DMS 273 (cell line): ENCODE measurements at regions not wholly inside any gene's neighbourhood (a gene's known extent, or its start where the extent isn't known, plus 50 kb on each side); places are given as distances from the start of the nearest gene placed in this dataset.

Experiments
- DNase-seq: peaks from one replicate; lab custom pipeline; 2025; ENCODE audit not compliant: unreplicated experiment; lab: John Stamatoyannopoulos, UW

DNA sequence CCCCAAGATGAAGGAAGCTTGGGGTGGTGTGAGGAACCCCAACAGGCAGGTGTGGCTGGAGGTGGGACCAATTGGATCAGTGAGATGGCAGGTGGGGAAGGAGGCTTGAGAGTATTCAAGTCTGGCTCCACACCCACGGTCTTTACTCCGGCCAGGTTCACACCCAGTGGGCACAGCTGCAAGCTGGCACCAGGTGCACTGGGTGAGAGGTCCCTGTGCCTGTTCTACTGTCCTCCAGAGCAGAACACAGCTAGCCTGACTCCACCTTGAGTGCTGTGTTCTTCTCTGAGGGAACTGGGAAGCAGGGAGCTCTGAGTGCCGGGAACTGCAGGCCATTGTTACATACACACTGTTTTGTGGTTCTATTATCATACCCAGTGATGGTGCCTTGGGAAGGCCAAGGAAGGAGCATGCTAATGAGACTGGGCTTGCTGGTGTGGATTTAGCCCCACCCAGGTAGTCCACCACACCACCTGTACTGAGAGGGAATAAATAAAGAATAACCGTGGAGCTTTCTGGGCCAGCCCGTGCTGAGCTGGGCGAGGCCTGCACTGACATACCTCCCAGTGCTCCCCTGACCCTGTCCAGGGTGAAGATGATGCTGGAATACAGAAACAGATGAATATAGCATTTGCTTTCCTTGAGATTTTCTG lies 93.4 kb downstream of the ABHD5 start:
- no peak for DNase-seq

DNA sequence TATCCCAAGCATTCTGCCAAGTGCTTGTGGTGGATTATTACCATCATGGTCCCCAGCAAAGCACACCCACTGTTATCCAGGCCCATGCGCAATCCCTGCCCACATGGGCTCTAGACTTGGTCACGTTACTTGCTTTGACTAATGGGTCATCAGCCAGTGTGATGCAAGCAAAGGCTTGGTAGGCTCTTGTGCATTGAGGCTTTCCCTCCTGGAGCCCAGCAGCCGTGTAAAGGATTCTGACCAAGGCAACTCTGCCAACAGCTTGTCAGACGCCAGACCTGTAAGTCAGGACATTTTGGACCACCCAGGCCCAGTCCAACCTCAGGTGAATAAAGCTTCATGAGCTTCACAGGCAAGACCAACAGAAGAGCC lies 93.9 kb downstream of the ABHD5 start:
- DNase-seq = no peak

DNA sequence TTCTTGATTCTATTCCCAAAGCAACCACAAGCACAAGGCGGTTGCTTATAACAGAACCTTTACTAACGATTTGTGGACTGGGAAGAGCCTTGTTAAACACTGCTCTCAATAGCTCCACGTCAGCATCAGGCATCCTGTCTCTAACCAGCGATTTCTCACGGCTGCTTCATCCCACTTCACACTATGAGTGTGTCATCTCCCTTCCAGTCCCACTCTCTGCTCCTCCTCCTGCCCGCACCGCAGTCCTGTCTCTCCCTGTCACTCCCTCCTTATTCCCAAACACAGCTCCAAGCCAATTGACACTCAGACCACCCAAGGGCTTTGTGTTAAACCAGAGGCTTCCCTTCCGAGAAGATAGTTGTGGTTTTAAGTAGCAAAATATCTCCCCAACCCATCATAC lies 94.8 kb downstream of the ABHD5 start:
- DNase-seq = no peak

- no peak for DNase-seq
Observed at GRCh38 chr3:43786102-43786501, 95.4 kb downstream of the ABHD5 start.

- DNase-seq = no peak
Observed at GRCh38 chr3:43786526-43787305, 96.0 kb downstream of the ABHD5 start.

- no peak for DNase-seq
Observed at GRCh38 chr3:43787330-43787729, 96.6 kb downstream of the ABHD5 start.

DNA sequence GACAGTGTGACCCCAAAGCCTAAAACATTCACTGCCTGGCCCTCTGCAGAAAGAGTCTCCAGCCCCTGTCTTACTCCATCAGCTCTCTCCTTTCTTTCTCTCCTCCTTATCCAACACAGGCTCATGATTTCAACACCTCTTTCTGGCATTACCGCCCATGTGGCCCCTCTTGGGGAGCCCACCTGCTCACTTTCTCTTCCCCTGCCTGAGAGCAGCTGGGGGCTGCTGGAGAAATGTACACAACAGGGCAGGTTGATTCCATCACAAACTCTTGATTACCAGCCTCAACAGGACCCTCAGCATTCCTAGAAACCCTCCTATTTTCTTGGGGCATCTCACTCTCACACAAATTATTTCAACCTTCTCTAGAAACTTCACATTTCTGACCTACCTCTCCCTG lies 98.3 kb downstream of the ABHD5 start:
- DNase-seq = no peak

DNA sequence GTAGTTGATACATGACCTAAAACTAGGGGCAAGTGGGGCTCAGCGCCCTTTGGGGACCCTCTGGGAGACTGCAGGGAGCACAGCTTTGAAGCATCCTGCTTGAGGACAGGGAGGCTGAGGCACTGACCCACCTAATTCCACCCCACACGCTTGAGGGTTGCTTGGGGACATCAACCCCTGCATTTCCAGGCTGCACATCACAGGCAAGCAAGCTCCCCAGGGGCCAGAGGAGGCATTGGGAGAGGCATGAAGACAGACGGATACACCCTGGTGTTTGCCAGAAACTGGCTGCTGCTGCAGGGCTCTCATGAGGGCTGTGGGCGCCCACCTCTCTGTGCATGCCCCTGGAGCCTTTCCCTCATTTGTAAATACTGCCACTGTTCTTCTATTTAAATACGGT lies 99.3 kb downstream of the ABHD5 start:
- DNase-seq = no peak

DNA sequence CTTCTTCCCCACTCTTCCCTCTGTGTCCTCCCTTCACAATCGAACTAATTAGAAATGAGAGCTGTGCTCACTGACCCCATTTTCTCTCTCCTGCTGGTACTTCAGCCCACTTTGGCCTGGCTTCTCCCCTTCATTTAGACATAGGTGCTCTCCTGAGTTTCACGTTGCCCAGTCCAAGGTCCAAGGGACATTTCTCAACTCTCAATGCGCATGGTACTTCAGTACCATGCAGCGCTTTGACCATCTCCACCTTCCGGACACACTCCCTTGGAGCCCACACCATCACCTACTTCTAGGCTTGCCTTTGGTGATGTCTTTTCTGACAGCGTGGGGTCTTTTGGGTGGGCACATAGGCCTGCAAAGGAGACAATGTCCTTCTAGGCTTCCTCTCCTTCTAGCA lies 99.7 kb downstream of the ABHD5 start:
- no peak for DNase-seq

DNA sequence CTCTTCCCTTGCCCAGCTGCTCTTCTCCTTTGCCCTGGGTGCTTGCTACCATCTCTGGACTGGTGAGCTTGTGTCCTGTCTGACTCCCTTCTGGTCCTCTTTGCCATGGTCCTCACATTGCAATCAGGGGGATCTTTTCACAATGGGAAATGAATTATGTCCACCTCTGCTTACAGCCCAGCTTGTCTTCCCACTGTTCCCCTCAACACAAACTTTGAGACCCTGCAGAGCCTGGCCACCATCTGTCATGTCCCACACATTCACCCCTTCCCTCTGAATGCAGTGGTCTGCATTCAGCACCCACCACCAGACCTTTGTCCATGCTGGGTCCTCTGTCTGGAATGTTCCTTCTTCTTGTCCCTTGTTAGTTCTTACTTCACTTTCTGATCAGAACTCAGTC lies 100.5 kb downstream of the ABHD5 start:
- DNase-seq = no peak

GRCh38 chr3:43792904-43793303 lies 102.2 kb downstream of the ABHD5 start:
- no peak for DNase-seq

- no peak for DNase-seq
Observed at GRCh38 chr3:43793648-43794372, 103.1 kb downstream of the ABHD5 start.

- no peak for DNase-seq
Observed at GRCh38 chr3:43794776-43795175, 104.0 kb downstream of the ABHD5 start.

- no peak for DNase-seq
Observed at GRCh38 chr3:43795491-43795890, 104.8 kb downstream of the ABHD5 start.

GRCh38 chr3:43796041-43796596 lies 105.4 kb downstream of the ABHD5 start:
- DNase-seq = no peak

GRCh38 chr3:43797794-43798193 lies 107.1 kb downstream of the ABHD5 start:
- DNase-seq = no peak

- DNase-seq = no peak
Observed at GRCh38 chr3:43810797-43811196, 120.1 kb downstream of the ABHD5 start.

- DNase-seq = no peak
Observed at GRCh38 chr3:43814461-43814860, 123.7 kb downstream of the ABHD5 start.

- DNase-seq = no peak
Observed at GRCh38 chr3:43816372-43816771, 125.6 kb downstream of the ABHD5 start.

DNA sequence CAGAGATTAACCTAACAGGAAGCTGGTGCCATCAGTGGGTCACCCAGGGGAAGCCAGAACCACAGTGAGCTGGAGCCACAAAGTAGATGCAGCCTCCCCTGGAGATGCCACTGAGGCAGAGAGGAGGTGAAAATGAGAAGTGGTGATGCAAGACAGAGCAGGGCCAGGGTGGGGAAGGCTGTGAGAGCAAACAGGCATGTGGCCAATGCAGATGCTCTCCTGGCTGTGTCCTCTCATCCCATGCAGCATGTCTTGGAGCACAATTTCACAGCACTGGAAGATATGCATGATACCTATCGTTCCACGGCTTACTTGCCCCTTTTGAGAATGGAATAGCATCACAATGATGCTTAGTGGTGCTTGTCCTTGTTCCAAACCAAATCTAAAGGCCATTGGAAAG lies 126.3 kb downstream of the ABHD5 start:
- no peak for DNase-seq

GRCh38 chr3:43817825-43818224 lies 127.1 kb downstream of the ABHD5 start:
- DNase-seq = no peak

DNA sequence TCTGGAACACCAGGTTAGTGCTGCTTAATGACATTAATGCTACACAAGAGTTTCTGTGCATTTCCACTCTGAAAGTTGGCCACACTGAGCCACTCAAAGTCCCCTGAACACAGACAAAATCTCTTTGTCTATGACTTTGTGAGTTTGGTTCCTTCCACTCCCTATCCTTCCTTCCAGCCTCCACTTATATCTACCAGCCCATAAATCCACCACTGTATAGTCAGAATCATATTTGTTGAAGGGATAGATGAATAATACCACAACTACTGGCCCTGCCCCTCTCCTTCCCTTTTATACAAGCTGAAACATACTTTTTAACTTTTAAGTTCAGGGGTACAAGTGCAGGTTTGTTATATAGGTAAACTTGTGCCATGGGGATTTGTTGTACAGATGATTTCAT lies 127.5 kb downstream of the ABHD5 start:
- DNase-seq = no peak
